Chondrocyte (in vitro differentiated cells): ENCODE measurements at regions not wholly inside any gene's neighbourhood (a gene's known extent, or its start where the extent isn't known, plus 50 kb on each side); places are given as distances from the start of the nearest gene placed in this dataset.

Experiments
- DNase-seq: peaks from one replicate; pipeline ENCODE4 v3.0.0; 2021; ENCODE audit warnings: mixed read lengths, low spot score
- H3K27ac Mint-ChIP-seq: one replicate; pipeline ENCODE4 v1.8.0; 2021; ENCODE audit warnings: mild to moderate bottlenecking, moderate library complexity, mixed read lengths; ENCODE audit not compliant: unreplicated experiment
- H3K27me3 Mint-ChIP-seq: 2 replicates; pipeline ENCODE4 v1.8.0; 2021; ENCODE audit warnings: low read depth, mixed read lengths
- H3K36me3 Mint-ChIP-seq: 2 replicates; pipeline ENCODE4 v1.8.0; 2021; ENCODE audit warnings: low read depth, mixed read lengths
- H3K4me1 Mint-ChIP-seq: 2 replicates; pipeline ENCODE4 v1.8.0; 2021; ENCODE audit warnings: low read depth, mild to moderate bottlenecking, mixed read lengths
- H3K4me3 Mint-ChIP-seq: one replicate; pipeline ENCODE4 v1.8.0; 2021; ENCODE audit warnings: mild to moderate bottlenecking, moderate library complexity, mixed read lengths; ENCODE audit not compliant: unreplicated experiment
- H3K9me3 Mint-ChIP-seq: 2 replicates; pipeline ENCODE4 v1.8.0; 2021; ENCODE audit warnings: low read depth, mixed read lengths
- TF ChIP-seq, protein P1 (sequence below): fragments of 200-600 bp; sonication (generic); IDR thresholded peaks from 2 replicates; pipeline ENCODE4 v1.5.0; 2021; ENCODE audit warnings: antibody characterized with exemption, mild to moderate bottlenecking, moderate library complexity

GRCh38 chr16:86251682-86252081 is 258.6 kb upstream of the FOXF1 start:
- H3K27me3 Mint-ChIP-seq: peaks cover 43% of the 10 kb centered on the region
- H3K27ac Mint-ChIP-seq: no peak overlapping the region
- no peak overlapping the region for H3K4me3 Mint-ChIP-seq
- H3K36me3 Mint-ChIP-seq: no peaks in the 10 kb centered on the region
- TF ChIP-seq, protein P1, sequence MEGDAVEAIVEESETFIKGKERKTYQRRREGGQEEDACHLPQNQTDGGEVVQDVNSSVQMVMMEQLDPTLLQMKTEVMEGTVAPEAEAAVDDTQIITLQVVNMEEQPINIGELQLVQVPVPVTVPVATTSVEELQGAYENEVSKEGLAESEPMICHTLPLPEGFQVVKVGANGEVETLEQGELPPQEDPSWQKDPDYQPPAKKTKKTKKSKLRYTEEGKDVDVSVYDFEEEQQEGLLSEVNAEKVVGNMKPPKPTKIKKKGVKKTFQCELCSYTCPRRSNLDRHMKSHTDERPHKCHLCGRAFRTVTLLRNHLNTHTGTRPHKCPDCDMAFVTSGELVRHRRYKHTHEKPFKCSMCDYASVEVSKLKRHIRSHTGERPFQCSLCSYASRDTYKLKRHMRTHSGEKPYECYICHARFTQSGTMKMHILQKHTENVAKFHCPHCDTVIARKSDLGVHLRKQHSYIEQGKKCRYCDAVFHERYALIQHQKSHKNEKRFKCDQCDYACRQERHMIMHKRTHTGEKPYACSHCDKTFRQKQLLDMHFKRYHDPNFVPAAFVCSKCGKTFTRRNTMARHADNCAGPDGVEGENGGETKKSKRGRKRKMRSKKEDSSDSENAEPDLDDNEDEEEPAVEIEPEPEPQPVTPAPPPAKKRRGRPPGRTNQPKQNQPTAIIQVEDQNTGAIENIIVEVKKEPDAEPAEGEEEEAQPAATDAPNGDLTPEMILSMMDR: no peak
- DNase-seq: no peak
- peaks cover 14% of the 10 kb centered on the region for H3K9me3 Mint-ChIP-seq
- no peaks in the 10 kb centered on the region for H3K4me1 Mint-ChIP-seq

GRCh38 chr16:86252596-86252995 is 257.7 kb upstream of the FOXF1 start:
- H3K36me3 Mint-ChIP-seq: no peaks in the 10 kb centered on the region
- H3K27me3 Mint-ChIP-seq: peaks cover 38% of the 10 kb centered on the region
- TF ChIP-seq, protein P1: peak; percentile 26
- no peaks in the 10 kb centered on the region for H3K4me1 Mint-ChIP-seq
- peaks cover 17% of the 10 kb centered on the region for H3K9me3 Mint-ChIP-seq
- DNase-seq: no peak
- H3K27ac Mint-ChIP-seq: no peak overlapping the region
- H3K4me3 Mint-ChIP-seq: no peak overlapping the region

GRCh38 chr16:86255966-86256365 is 254.4 kb upstream of the FOXF1 start:
- Mint-ChIP-seq H3K4me3 (no peak overlapping the region), H3K27me3 (peaks cover 24% of the 10 kb centered on the region), H3K9me3 (peaks cover 17% of the 10 kb centered on the region), H3K27ac (no peak overlapping the region), H3K36me3 (no peaks in the 10 kb centered on the region), H3K4me1 (no peaks in the 10 kb centered on the region)
- DNase-seq: no peak
- TF ChIP-seq, protein P1: no peak

DNA sequence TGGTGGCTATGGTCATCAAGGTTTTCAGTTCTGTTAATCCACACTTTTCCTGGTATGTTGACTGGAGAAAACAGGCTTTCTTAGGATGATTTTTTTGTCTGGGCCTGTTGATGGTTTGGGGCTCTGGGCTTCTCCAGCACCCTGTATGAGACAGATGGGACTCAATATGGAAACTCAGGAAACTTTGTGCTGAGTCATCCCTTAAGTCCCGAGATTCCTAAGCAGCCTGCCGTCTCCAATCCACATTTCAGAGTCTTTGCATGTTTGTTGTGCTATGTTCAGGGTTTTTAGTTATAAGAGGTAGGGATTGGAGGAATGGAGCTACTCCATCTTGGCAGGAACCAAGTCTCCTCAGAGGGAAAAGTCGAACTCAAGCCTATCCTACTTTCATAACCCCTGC is 253.3 kb upstream of the FOXF1 start:
- H3K36me3 Mint-ChIP-seq: no peaks in the 10 kb centered on the region
- no peak overlapping the region for H3K27ac Mint-ChIP-seq
- H3K9me3 Mint-ChIP-seq: peaks cover 21% of the 10 kb centered on the region
- TF ChIP-seq, protein P1: no peak
- no peaks in the 10 kb centered on the region for H3K4me1 Mint-ChIP-seq
- H3K4me3 Mint-ChIP-seq: no peak overlapping the region
- no peak for DNase-seq
- H3K27me3 Mint-ChIP-seq: peaks cover 20% of the 10 kb centered on the region

DNA sequence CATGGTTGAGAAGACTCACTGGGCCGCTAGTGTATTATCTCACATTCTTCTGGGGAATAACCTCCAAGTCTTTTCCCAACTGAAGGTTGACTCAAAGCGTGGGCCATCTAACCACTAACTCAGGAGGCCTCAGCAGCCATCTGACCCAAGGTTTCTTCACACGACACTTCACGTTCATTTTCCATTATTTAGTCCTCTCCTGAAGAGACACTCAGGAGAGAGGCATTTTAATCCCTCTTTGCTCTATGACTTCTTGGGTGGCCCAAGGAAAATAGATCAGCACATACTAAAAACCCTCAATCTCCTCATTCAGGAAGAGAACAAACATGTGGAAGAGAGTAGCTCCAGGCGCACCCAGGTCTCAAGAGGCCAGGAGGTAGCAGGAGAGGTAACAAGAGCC is 252.8 kb upstream of the FOXF1 start:
- Mint-ChIP-seq H3K9me3 (peaks cover 21% of the 10 kb centered on the region), H3K4me3 (no peak overlapping the region), H3K27ac (no peak overlapping the region), H3K36me3 (no peaks in the 10 kb centered on the region), H3K4me1 (no peaks in the 10 kb centered on the region), H3K27me3 (peaks cover 15% of the 10 kb centered on the region)
- TF ChIP-seq, protein P1: no peak
- DNase-seq: no peak
